DMS53 (cell line): ENCODE measurements at regions not wholly inside any gene's neighbourhood (a gene's known extent, or its start where the extent isn't known, plus 50 kb on each side); places are given as distances from the start of the nearest gene placed in this dataset.
A peak's percentile ranks its signal among the peaks of the same experiment; 100 is the strongest.
"Not testable (repeated sequence)": the region's sequence is repeated elsewhere in the genome, so short reads cannot be mapped to it uniquely, and the experiment has no call there.

ENCODE experiments used
- DNase-seq: peaks from one replicate; lab custom pipeline; 2025; lab: John Stamatoyannopoulos, UW

- no peak for DNase-seq
Observed at GRCh38 chr7:156590212-156590611, 50.4 kb upstream of the RNF32 start.

GRCh38 chr7:156589808-156590207 is 50.8 kb upstream of the RNF32 start:
- DNase-seq = no peak

- DNase-seq = no peak
Observed at GRCh38 chr7:156585926-156586325, 54.6 kb upstream of the RNF32 start.

GRCh38 chr7:156585025-156585648 is 55.4 kb upstream of the RNF32 start:
- DNase-seq = no peak

GRCh38 chr7:156582591-156583123 is 57.9 kb upstream of the RNF32 start:
- no peak for DNase-seq

- no peak for DNase-seq
Observed at GRCh38 chr7:156580036-156580435, 60.5 kb upstream of the RNF32 start.

GRCh38 chr7:156579566-156579965 is 61.0 kb upstream of the RNF32 start:
- no peak for DNase-seq

GRCh38 chr7:156578978-156579430 is 61.6 kb upstream of the RNF32 start:
- DNase-seq = no peak

GRCh38 chr7:156578578-156578940 is 62.0 kb upstream of the RNF32 start:
- DNase-seq = no peak

- DNase-seq = no peak
Observed at GRCh38 chr7:156577645-156578577, 62.7 kb upstream of the RNF32 start.

GRCh38 chr7:156576216-156577058 is 64.1 kb upstream of the RNF32 start:
- no peak for DNase-seq

GRCh38 chr7:156568258-156568657 is 72.3 kb upstream of the RNF32 start:
- DNase-seq = no peak

GRCh38 chr7:156566812-156567549 is 73.6 kb upstream of the RNF32 start:
- no peak for DNase-seq

GRCh38 chr7:156565002-156565401 is 75.6 kb upstream of the RNF32 start:
- DNase-seq = not testable (repeated sequence)

GRCh38 chr7:156560696-156561095 is 79.9 kb upstream of the RNF32 start:
- no peak for DNase-seq

- DNase-seq = peak; percentile 64
Observed at GRCh38 chr7:156560075-156560474, 80.5 kb upstream of the RNF32 start.

GRCh38 chr7:156559001-156559400 is 81.6 kb upstream of the RNF32 start:
- DNase-seq = peak; percentile 18

GRCh38 chr7:156558198-156558597 is 82.4 kb upstream of the RNF32 start:
- DNase-seq = peak; percentile 31

- no peak for DNase-seq
Observed at GRCh38 chr7:156556083-156556482, 84.5 kb upstream of the RNF32 start.

GRCh38 chr7:156554488-156554887 is 86.1 kb upstream of the RNF32 start:
- peak; percentile 87 for DNase-seq

GRCh38 chr7:156549636-156550035 is 90.9 kb upstream of the RNF32 start:
- no peak for DNase-seq
